Tibial nerve (tissue), 4 donors: ENCODE measurements at regions not wholly inside any gene's neighbourhood (a gene's known extent, or its start where the extent isn't known, plus 50 kb on each side); places are given as distances from the start of the nearest gene placed in this dataset.

Experiments
- DNase-seq, 2 donors: peaks; one replicate each; pipeline ENCODE4 v3.0.0-alpha.2; 2019; ENCODE audit warnings: low spot score in 2 of 2
- H3K27ac ChIP-seq, 4 donors: fragments of 200-600 bp; sonication (generic) in 3 of 4; one replicate each; pipeline ENCODE4 v1.5.1; 2017 to 2019; ENCODE audit warnings: mild to moderate bottlenecking in 1 of 4
- H3K27me3 ChIP-seq, 2 donors: fragments of 200-600 bp; sonication (generic) in 1 of 2; one replicate each; pipeline versions ENCODE4 v1.5.1 to v1.6.0; 2017 to 2019
- H3K36me3 ChIP-seq, 3 donors: fragments of 200-600 bp; sonication (generic); one replicate each; pipeline ENCODE4 v1.5.1; 2018 to 2019
- H3K4me1 ChIP-seq, 4 donors: fragments of 200-600 bp; sonication (generic) in 3 of 4; one replicate each; pipeline ENCODE4 v1.5.1; 2017 to 2019
- H3K4me3 ChIP-seq, 4 donors: fragments of 200-600 bp; sonication (generic) in 3 of 4; one replicate each; pipeline ENCODE4 v1.5.1; 2017 to 2019; ENCODE audit warnings: mild to moderate bottlenecking in 1 of 4, moderate library complexity in 1 of 4
- H3K9me3 ChIP-seq, 4 donors: fragments of 200-600 bp; sonication (generic) in 3 of 4; one replicate each; pipeline ENCODE4 v1.5.1; 2017 to 2019
- CTCF ChIP-seq, 5 experiments: fragments of 200-600 bp in 3 of 5; fragments of 450-650 bp in 2 of 5; sonication (generic) in 3 of 5; IDR thresholded peaks; one replicate each; pipeline ENCODE4 v1.5.1; 2016 to 2019; ENCODE audit warnings: antibody characterized with exemption in 5 of 5, mild to moderate bottlenecking in 3 of 5, moderate library complexity in 2 of 5
- EP300 ChIP-seq, 2 donors: sonication (generic); formaldehyde crosslinking; IDR thresholded peaks; one replicate each; pipeline ENCODE4 v1.6.1; 2017; ENCODE audit warnings: antibody characterized with exemption in 2 of 2, mild to moderate bottlenecking in 1 of 2
- POLR2A ChIP-seq, 2 donors: fragments of 450-650 bp; IDR thresholded peaks; one replicate each; pipeline ENCODE4 v1.6.1; 2017; ENCODE audit warnings: antibody characterized with exemption in 2 of 2, mild to moderate bottlenecking in 2 of 2, moderate library complexity in 2 of 2
- WGBS, 2 donors: methylation state at CpG; one replicate each; pipeline ENCODE4 v1.1.5; 2018; 5-methylcytosine and 5-hydroxymethylcytosine counted together

- H3K4me1 ChIP-seq = peaks cover 0 to 2% (median 0%) of the 10 kb centered on the region in 4 donors
- no peaks in the 10 kb centered on the region for H3K9me3 ChIP-seq
- TF ChIP-seq POLR2A (IDR thresholded peaks at IDR 0.05) = no peak
- no peak for TF ChIP-seq CTCF (IDR thresholded peaks at IDR 0.05)
- TF ChIP-seq EP300 (IDR thresholded peaks at IDR 0.05) = peak in 1 of 2 donors; percentile 19
- H3K27me3 ChIP-seq = no peaks in the 10 kb centered on the region
- peak; percentile 44 to 61 for DNase-seq
- H3K4me3 ChIP-seq = no peak overlapping the region
- H3K27ac ChIP-seq = peak overlapping the region in 1 of 4 donors; percentile 26
- WGBS, 2 donors = 66 to 71% methylated on average over 17 of the region's 17 CpGs
- H3K36me3 ChIP-seq = no peaks in the 10 kb centered on the region
Observed at GRCh38 chr13:50340551-50341287, 325.5 kb downstream of the KCNRG start.

- H3K4me1 ChIP-seq = peaks cover 0 to 2% (median 0%) of the 10 kb centered on the region in 4 donors
- H3K9me3 ChIP-seq = no peaks in the 10 kb centered on the region
- WGBS, 2 donors = 87 to 95% methylated on average over 2 of the region's 2 CpGs
- DNase-seq = no peak
- TF ChIP-seq EP300 (IDR thresholded peaks at IDR 0.05) = no peak
- TF ChIP-seq POLR2A (IDR thresholded peaks at IDR 0.05) = no peak
- TF ChIP-seq CTCF (IDR thresholded peaks at IDR 0.05) = no peak
- no peaks in the 10 kb centered on the region for H3K36me3 ChIP-seq
- no peak overlapping the region for H3K4me3 ChIP-seq
- no peak overlapping the region for H3K27ac ChIP-seq
- no peaks in the 10 kb centered on the region for H3K27me3 ChIP-seq
Observed at GRCh38 chr13:50341526-50341925, 326.3 kb downstream of the KCNRG start.

- TF ChIP-seq CTCF (IDR thresholded peaks at IDR 0.05) (no peak), EP300 (IDR thresholded peaks at IDR 0.05) (no peak), POLR2A (IDR thresholded peaks at IDR 0.05) (no peak)
- WGBS, 2 donors = 55 to 80% methylated on average over 3 of the region's 3 CpGs
- DNase-seq = no peak
- peaks cover 0 to 2% (median 0%) of the 10 kb centered on the region in 4 donors for H3K4me1 ChIP-seq
- H3K27me3 ChIP-seq = no peaks in the 10 kb centered on the region
- no peak overlapping the region for H3K27ac ChIP-seq
- no peaks in the 10 kb centered on the region for H3K36me3 ChIP-seq
- H3K4me3 ChIP-seq = no peak overlapping the region
- no peaks in the 10 kb centered on the region for H3K9me3 ChIP-seq
Observed at GRCh38 chr13:50344717-50345116, 329.5 kb downstream of the KCNRG start.

GRCh38 chr13:50345804-50346203 is 330.6 kb downstream of the KCNRG start:
- TF ChIP-seq POLR2A (IDR thresholded peaks at IDR 0.05) (no peak), CTCF (IDR thresholded peaks at IDR 0.05) (no peak), EP300 (IDR thresholded peaks at IDR 0.05) (no peak)

GRCh38 chr13:50348371-50348770 is 333.1 kb downstream of the KCNRG start:
- Histone ChIP-seq H3K36me3 (no peaks in the 10 kb centered on the region), H3K4me3 (no peak overlapping the region), H3K27ac (no peak overlapping the region), H3K27me3 (no peaks in the 10 kb centered on the region), H3K9me3 (no peaks in the 10 kb centered on the region), H3K4me1 (peaks cover 0 to 5% (median 0%) of the 10 kb centered on the region in 4 donors)
- 86% methylated on average over 4 of the region's 4 CpGs for WGBS, 2 donors
- TF ChIP-seq POLR2A (IDR thresholded peaks at IDR 0.05) (no peak), EP300 (IDR thresholded peaks at IDR 0.05) (no peak), CTCF (IDR thresholded peaks at IDR 0.05) (no peak)
- DNase-seq = no peak

More at GRCh38 chr13:50345804-50346203, 330.6 kb downstream of the KCNRG start:
- Histone ChIP-seq H3K9me3 (no peaks in the 10 kb centered on the region), H3K27me3 (no peaks in the 10 kb centered on the region), H3K4me3 (no peak overlapping the region), H3K36me3 (no peaks in the 10 kb centered on the region), H3K27ac (no peak overlapping the region), H3K4me1 (no peaks in the 10 kb centered on the region)
- DNase-seq = no peak
- 47 to 65% methylated on average over 1 of the region's 1 CpG for WGBS, 2 donors
